ENCODE measurements at regions not wholly inside any gene's neighbourhood (a gene's known extent, or its start where the extent isn't known, plus 50 kb on each side); places are given as distances from the start of the nearest gene placed in this dataset.
A peak's percentile ranks its signal among the peaks of the same experiment; 100 is the strongest.

- Mint-ChIP-seq H3K4me1 (ENCODE audit: low read depth) (peaks cover 49% of the 10 kb centered on the region), H3K4me3 (ENCODE audit: low read depth) (peak overlapping the region; percentile 4), H3K9me3 (ENCODE audit: low read depth) (no peaks in the 10 kb centered on the region), H3K27me3 (peaks cover 4% of the 10 kb centered on the region), H3K27ac (peak overlapping the region; percentile 60), H3K36me3 (ENCODE audit: insufficient read depth) (no peaks in the 10 kb centered on the region)
- no peak for DNase-seq (ENCODE audit: low spot score, unreplicated experiment)
- TF ChIP-seq CTCF (IDR thresholded peaks at IDR 0.05; ENCODE audit: unreplicated experiment): no peak
These were observed 258.5 kb upstream of the DDX18 start for GRCh38 chr2:117555965-117556364.

DNA sequence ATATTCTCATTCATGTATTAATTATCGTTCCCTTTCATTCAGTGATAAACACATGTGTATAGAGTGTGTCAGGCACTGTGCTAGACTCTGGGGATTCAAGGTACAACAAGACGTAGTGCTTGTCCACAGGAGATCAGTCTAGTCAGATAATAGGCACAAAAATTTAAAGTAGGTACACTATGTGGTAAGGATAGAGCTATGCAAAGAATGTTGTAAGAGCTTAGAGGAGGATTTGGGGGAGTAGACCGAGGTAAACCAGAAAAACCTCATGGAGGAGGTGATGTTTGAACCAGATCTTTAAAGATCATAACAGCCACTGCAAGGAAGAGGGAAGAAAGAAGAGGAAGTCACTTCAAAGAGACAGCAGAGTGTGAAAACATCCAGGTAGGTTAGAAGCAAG lies 256.9 kb upstream of the DDX18 start:
- H3K9me3 Mint-ChIP-seq (ENCODE audit: low read depth): no peaks in the 10 kb centered on the region
- H3K4me1 Mint-ChIP-seq (ENCODE audit: low read depth): peaks cover 41% of the 10 kb centered on the region
- H3K27me3 Mint-ChIP-seq: peaks cover 10% of the 10 kb centered on the region
- no peak for DNase-seq (ENCODE audit: low spot score, unreplicated experiment)
- H3K4me3 Mint-ChIP-seq (ENCODE audit: low read depth): no peak overlapping the region
- no peak for TF ChIP-seq CTCF (IDR thresholded peaks at IDR 0.05; ENCODE audit: unreplicated experiment)
- no peak overlapping the region for H3K27ac Mint-ChIP-seq
- H3K36me3 Mint-ChIP-seq (ENCODE audit: insufficient read depth): no peaks in the 10 kb centered on the region

DNA sequence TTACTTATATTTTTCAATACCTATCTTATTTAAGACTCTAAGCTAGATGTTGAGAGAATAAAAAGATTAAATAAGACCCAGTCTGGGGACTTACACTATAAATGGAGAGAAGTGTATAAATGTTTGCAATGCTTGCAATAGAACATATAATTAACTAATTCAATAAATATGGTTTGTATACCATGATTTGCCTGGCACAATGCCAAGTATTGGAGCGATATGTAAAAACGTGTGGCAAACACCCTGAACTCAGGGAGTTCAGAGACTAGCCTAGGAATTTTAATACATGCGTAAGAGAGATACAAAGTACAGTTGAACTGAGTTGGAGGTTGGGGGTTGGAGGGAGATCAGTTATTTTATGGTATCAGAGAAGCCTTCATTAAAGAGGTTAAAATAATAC lies 251.8 kb upstream of the DDX18 start:
- H3K36me3 Mint-ChIP-seq (ENCODE audit: insufficient read depth): peaks cover 10% of the 10 kb centered on the region
- no peak for TF ChIP-seq CTCF (IDR thresholded peaks at IDR 0.05; ENCODE audit: unreplicated experiment)
- no peak overlapping the region for H3K4me3 Mint-ChIP-seq (ENCODE audit: low read depth)
- peaks cover 24% of the 10 kb centered on the region for H3K9me3 Mint-ChIP-seq (ENCODE audit: low read depth)
- H3K27ac Mint-ChIP-seq: no peak overlapping the region
- H3K4me1 Mint-ChIP-seq (ENCODE audit: low read depth): peaks cover 11% of the 10 kb centered on the region
- peaks cover 10% of the 10 kb centered on the region for H3K27me3 Mint-ChIP-seq
- DNase-seq (ENCODE audit: low spot score, unreplicated experiment): no peak

DNA sequence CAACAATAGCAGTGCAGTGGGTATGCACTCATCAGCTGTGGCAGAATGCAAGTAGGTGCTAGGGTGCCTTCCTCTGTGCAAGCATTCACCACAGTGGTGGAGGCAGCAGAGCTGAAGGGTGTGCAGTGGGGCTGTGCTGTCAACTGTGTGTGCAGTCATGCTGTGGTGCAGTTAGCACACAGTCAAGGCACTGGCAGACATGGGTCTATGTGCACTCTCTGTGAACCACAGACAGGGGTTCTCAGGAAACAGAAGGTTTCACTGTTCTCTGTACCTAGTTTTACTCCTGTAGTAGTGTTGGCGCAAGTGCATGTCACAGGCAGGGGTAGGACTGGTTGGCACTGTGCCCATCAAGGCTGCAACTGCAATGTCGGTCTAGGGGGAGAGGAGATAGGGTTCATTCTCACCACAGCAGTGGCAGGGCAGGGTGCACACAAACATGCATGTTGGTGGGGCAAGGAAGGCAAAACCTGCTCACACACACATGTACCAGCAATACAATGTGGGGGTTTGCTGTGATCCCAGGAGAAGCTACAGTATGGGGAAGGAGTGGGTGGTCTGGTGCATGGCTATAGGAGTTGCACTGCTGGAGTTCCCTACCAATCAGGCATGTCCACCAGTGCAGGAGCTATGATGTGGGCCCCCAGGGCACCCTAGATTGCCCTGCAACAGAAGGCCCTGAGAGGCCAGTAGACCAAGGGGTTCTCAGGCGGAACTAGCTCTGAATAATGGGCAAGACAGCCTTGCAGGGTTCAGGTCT lies 242.7 kb upstream of the DDX18 start:
- Mint-ChIP-seq H3K4me3 (ENCODE audit: low read depth) (no peak overlapping the region), H3K9me3 (ENCODE audit: low read depth) (peaks cover 31% of the 10 kb centered on the region), H3K27ac (no peak overlapping the region), H3K27me3 (no peaks in the 10 kb centered on the region), H3K36me3 (ENCODE audit: insufficient read depth) (peaks cover 27% of the 10 kb centered on the region), H3K4me1 (ENCODE audit: low read depth) (no peaks in the 10 kb centered on the region)
- DNase-seq (ENCODE audit: low spot score, unreplicated experiment): no peak
- TF ChIP-seq CTCF (IDR thresholded peaks at IDR 0.05; ENCODE audit: unreplicated experiment): no peak

DNA sequence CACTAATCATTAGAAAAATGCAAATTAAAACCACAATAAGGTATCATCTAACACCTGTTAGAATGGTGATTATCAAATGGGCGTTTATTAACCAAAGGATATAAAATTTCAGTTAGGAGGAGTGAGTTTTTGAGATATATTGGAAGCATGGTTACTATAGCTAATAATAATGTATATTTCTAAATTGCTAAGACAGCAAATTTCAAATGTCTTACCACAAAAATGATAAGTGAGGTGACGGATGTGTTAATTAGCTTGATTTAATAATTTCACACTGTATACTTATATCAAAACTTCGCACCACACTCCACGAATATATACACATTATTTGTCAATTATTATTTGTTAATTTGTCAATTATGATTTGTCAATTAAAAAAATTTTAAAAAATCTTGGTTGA lies 227.2 kb upstream of the DDX18 start:
- no peak for TF ChIP-seq CTCF (IDR thresholded peaks at IDR 0.05; ENCODE audit: unreplicated experiment)
- DNase-seq (ENCODE audit: low spot score, unreplicated experiment): no peak
- Mint-ChIP-seq H3K4me3 (ENCODE audit: low read depth) (no peak overlapping the region), H3K4me1 (ENCODE audit: low read depth) (peaks cover 4% of the 10 kb centered on the region), H3K27ac (no peak overlapping the region), H3K36me3 (ENCODE audit: insufficient read depth) (peaks cover 10% of the 10 kb centered on the region), H3K27me3 (no peaks in the 10 kb centered on the region), H3K9me3 (ENCODE audit: low read depth) (peaks cover 31% of the 10 kb centered on the region)
